ENCODE measurements at regions not wholly inside any gene's neighbourhood (a gene's known extent, or its start where the extent isn't known, plus 50 kb on each side); places are given as distances from the start of the nearest gene placed in this dataset.
A peak's percentile ranks its signal among the peaks of the same experiment; 100 is the strongest.

DNA sequence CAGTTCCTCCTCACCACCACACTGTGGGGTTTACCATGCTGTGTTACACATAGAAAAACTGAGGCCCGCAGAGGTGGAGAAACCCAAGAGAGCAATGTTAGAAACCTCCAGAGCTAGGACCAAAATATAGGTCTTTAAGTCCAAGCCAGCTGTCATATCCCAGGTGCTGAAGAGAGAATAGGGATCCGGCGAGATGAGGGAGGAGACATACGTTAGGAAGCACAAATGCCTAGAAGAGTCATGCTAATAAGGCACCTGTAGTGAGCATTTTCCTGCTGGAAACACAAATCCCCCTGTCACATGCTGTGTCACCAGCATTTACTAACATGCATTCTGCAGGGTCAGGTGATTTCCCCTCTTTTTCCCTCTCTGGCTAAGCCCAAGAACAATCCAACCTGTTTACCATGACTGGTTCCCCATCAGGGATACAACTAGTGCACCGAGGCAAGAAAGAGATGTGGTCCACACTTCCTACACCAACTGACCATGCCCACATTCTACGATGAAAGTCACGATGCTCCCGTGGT lies 168.6 kb upstream of the CAMK1G start:
- CTCF ChIA-PET = interaction anchor here (0.6 to 1.5 kb wide), 4 partner anchors 18 to 416 kb away, joined by 4 to 8 read pairs (median 6); no protein-coding TSS in a partner anchor
- no peak for TF ChIP-seq ZNF426 (tag by site-specific recombination; IDR thresholded peaks at IDR 0.05)
- TF ChIP-seq ZNF10 (tag by site-specific recombination; IDR thresholded peaks at IDR 0.05) = no peak
- TF ChIP-seq ZNF394 (tag by site-specific recombination; IDR thresholded peaks at IDR 0.05; ENCODE audit: borderline replicate concordance) = no peak
- POLR2A ChIA-PET = no interaction called here
- Histone ChIP-seq H3K36me3 (ENCODE audit: control insufficient read depth in 2 of 2, insufficient read depth in 1 of 2, low read length in 2 of 2) (no peaks in the 10 kb centered on the region), H3K4me1 (ENCODE audit: control insufficient read depth, insufficient read depth, low read length) (no peaks in the 10 kb centered on the region), H3K9me3 (ENCODE audit: control insufficient read depth, insufficient read depth, low read depth, low read length) (no peaks in the 10 kb centered on the region), H3K4me3 (ENCODE audit: low read depth, low read length) (no peak overlapping the region), H3K27ac (ENCODE audit: extremely low read depth, low read depth, low read length) (no peak overlapping the region)

DNA sequence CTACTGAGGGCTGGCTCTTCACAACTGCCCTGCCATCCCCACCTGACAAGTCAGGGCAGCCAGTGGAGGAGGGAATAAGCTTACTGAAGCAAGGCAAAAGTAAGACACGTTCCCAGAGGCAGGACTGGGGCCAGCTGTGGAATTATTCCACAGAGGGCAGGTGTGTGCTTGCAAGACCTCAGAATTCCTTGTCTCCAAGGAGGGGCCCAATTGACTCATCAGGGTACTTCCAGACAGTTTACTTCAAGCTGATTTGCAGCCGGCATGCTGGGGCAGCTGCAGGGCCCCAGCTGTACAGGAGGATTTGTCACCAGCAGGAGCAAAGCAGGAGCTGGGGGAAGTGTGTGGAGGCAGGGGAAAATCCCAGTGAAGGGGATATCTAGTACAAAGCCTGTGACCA lies 167.5 kb upstream of the CAMK1G start:
- Histone ChIP-seq H3K4me3 (ENCODE audit: low read depth, low read length) (no peak overlapping the region), H3K9me3 (ENCODE audit: control insufficient read depth, insufficient read depth, low read depth, low read length) (no peaks in the 10 kb centered on the region), H3K36me3 (ENCODE audit: control insufficient read depth in 2 of 2, insufficient read depth in 1 of 2, low read length in 2 of 2) (no peaks in the 10 kb centered on the region), H3K4me1 (ENCODE audit: control insufficient read depth, insufficient read depth, low read length) (no peaks in the 10 kb centered on the region), H3K27ac (ENCODE audit: extremely low read depth, low read depth, low read length) (no peak overlapping the region)
- peak; percentile 61 for TF ChIP-seq ZIC2 (tag by site-specific recombination; IDR thresholded peaks at IDR 0.05)
- TF ChIP-seq ZNF488 (tag by site-specific recombination; IDR thresholded peaks at IDR 0.05) = no peak
- ChIA-PET POLR2A (no interaction called here), CTCF (interaction anchor here (1.1 to 1.5 kb wide), 4 partner anchors 19 to 98 kb away, joined by 4 to 6 read pairs (median 4); no protein-coding TSS in a partner anchor)

DNA sequence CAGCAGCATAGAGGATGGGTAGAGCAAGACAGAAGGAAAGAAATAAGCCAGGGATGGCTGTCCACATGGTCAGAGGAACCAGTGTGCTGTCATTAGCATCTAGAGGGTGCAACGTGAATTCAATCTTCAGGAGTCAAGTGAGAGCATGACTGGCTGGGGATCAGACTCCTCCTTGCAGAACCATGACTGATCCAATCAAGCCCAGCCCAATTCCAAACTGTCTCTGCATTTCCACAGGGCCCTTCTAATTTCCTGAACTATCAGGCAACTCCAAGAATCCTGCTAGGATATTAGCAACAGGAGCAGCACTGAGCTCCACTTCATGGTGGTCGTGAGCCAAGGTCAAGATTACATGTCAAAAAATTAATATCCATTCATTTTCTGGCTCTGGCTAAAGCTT lies 166.8 kb upstream of the CAMK1G start:
- Histone ChIP-seq H3K27ac (ENCODE audit: extremely low read depth, low read depth, low read length) (no peak overlapping the region), H3K9me3 (ENCODE audit: control insufficient read depth, insufficient read depth, low read depth, low read length) (no peaks in the 10 kb centered on the region), H3K4me1 (ENCODE audit: control insufficient read depth, insufficient read depth, low read length) (no peaks in the 10 kb centered on the region), H3K36me3 (ENCODE audit: control insufficient read depth in 2 of 2, insufficient read depth in 1 of 2, low read length in 2 of 2) (no peaks in the 10 kb centered on the region), H3K4me3 (ENCODE audit: low read depth, low read length) (no peak overlapping the region)
- ChIA-PET CTCF (interaction anchor here (1.1 to 1.5 kb wide), 3 partner anchors 19 to 97 kb away, joined by 4 to 6 read pairs (median 4); no protein-coding TSS in a partner anchor), POLR2A (no interaction called here)
- TF ChIP-seq ZNF580 (tag by site-specific recombination; IDR thresholded peaks at IDR 0.05) (no peak), ZNF510 (tag by site-specific recombination; IDR thresholded peaks at IDR 0.05; ENCODE audit: insufficient replicate concordance) (no peak), ZNF433 (tag by site-specific recombination; IDR thresholded peaks at IDR 0.05; ENCODE audit: low read depth) (no peak), ZNF747 (tag by site-specific recombination; IDR thresholded peaks at IDR 0.05) (no peak), HOXD13 (CRISPR knock-in tag; IDR thresholded peaks at IDR 0.05; ENCODE audit: borderline replicate concordance) (no peak), ZNF350 (tag by site-specific recombination; IDR thresholded peaks at IDR 0.05) (no peak), ZFHX2 (tag by site-specific recombination; conservative IDR thresholded peaks at IDR 0.05) (no peak), KLF1 (tag by site-specific recombination; IDR thresholded peaks at IDR 0.05) (no peak), PRDM4 (tag by site-specific recombination; IDR thresholded peaks at IDR 0.05) (no peak), ZNF560 (tag by site-specific recombination; IDR thresholded peaks at IDR 0.05; ENCODE audit: borderline replicate concordance) (no peak), ZNF776 (tag by site-specific recombination; IDR thresholded peaks at IDR 0.05; ENCODE audit: borderline replicate concordance) (no peak), ZNF670 (tag by site-specific recombination; IDR thresholded peaks at IDR 0.05; ENCODE audit: low read depth) (no peak), ZNF169 (tag by site-specific recombination; IDR thresholded peaks at IDR 0.05) (no peak), MZF1 (tag by site-specific recombination; IDR thresholded peaks at IDR 0.05; ENCODE audit: borderline replicate concordance) (no peak), ZNF623 (tag by site-specific recombination; IDR thresholded peaks at IDR 0.05) (no peak), ZNF146 (tag by site-specific recombination; IDR thresholded peaks at IDR 0.05) (no peak)
- TF ChIP-seq, protein P1, sequence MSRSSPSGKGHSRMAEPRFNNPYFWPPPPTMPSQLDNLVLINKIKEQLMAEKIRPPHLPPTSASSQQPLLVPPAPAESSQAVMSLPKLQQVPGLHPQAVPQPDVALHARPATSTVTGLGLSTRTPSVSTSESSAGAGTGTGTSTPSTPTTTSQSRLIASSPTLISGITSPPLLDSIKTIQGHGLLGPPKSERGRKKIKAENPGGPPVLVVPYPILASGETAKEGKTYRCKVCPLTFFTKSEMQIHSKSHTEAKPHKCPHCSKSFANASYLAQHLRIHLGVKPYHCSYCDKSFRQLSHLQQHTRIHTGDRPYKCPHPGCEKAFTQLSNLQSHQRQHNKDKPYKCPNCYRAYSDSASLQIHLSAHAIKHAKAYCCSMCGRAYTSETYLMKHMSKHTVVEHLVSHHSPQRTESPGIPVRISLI (tag by site-specific recombination; IDR thresholded peaks at IDR 0.05) = no peak
- TF ChIP-seq, protein P2, sequence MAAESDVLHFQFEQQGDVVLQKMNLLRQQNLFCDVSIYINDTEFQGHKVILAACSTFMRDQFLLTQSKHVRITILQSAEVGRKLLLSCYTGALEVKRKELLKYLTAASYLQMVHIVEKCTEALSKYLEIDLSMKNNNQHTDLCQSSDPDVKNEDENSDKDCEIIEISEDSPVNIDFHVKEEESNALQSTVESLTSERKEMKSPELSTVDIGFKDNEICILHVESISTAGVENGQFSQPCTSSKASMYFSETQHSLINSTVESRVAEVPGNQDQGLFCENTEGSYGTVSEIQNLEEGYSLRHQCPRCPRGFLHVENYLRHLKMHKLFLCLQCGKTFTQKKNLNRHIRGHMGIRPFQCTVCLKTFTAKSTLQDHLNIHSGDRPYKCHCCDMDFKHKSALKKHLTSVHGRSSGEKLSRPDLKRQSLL (tag by site-specific recombination; IDR thresholded peaks at IDR 0.05) = no peak
